Keratinocyte (primary cell): ENCODE measurements at regions not wholly inside any gene's neighbourhood (a gene's known extent, or its start where the extent isn't known, plus 50 kb on each side); places are given as distances from the start of the nearest gene placed in this dataset.

Source experiments
- DNase-seq: peaks from one replicate; pipeline ENCODE4 v3.0.0-alpha.2; 2011; ENCODE audit warnings: low read depth, missing footprints, low spot score
- FAIRE-seq: peaks from 2 replicates; lab custom pipeline; 2011; peaks lifted over from hg19 to GRCh38; lab: Jason Lieb, UNC
- H2AFZ ChIP-seq: 2 replicates; pipeline ENCODE4 v1.6.0; 2012; ENCODE audit warnings: low read length, control low read depth, inconsistent platforms; ENCODE audit not compliant: control insufficient read depth
- H3K27ac ChIP-seq: 2 replicates; pipeline ENCODE4 v1.5.1; 2011; ENCODE audit warnings: low read length; ENCODE audit not compliant: control insufficient read depth, insufficient read depth
- H3K27me3 ChIP-seq: 3 replicates; pipeline ENCODE4 v1.6.0; 2011; ENCODE audit warnings: low read length; ENCODE audit not compliant: control insufficient read depth, insufficient read depth; ENCODE audit errors: extremely low read depth
- H3K36me3 ChIP-seq, 2 experiments: 2 replicates in 1 of 2; 3 replicates in 1 of 2; pipeline ENCODE4 v1.5.1; 2011; ENCODE audit warnings: low read length in 2 of 2, mild to moderate bottlenecking in 1 of 2; ENCODE audit not compliant: control insufficient read depth in 2 of 2, insufficient read depth in 2 of 2; ENCODE audit errors: extremely low read depth in 1 of 2
- H3K4me1 ChIP-seq: 3 replicates; pipeline ENCODE4 v1.5.1; 2011; ENCODE audit warnings: low read length; ENCODE audit not compliant: control insufficient read depth, insufficient read depth; ENCODE audit errors: extremely low read depth
- H3K4me2 ChIP-seq: 3 replicates; pipeline ENCODE4 v1.6.0; 2011; ENCODE audit warnings: low read depth, low read length; ENCODE audit not compliant: control insufficient read depth, insufficient read depth; ENCODE audit errors: extremely low read depth
- H3K4me3 ChIP-seq, 3 experiments: fragments of 200-600 bp in 1 of 3; sonication (generic) in 1 of 3; 2 replicates in 2 of 3; 3 replicates in 1 of 3; pipeline ENCODE4 v1.5.1; 2011 to 2016; ENCODE audit warnings: low read length in 3 of 3, mild to moderate bottlenecking in 3 of 3, control low read depth in 2 of 3, inconsistent platforms in 1 of 3, low read depth in 1 of 3, mixed read lengths in 1 of 3, mixed run types in 1 of 3, moderate library complexity in 1 of 3; ENCODE audit not compliant: control insufficient read depth in 2 of 3, insufficient read depth in 2 of 3; ENCODE audit errors: extremely low read depth in 1 of 3
- H3K79me2 ChIP-seq: 2 replicates; pipeline ENCODE4 v1.6.0; 2012; ENCODE audit warnings: low read length; ENCODE audit not compliant: control insufficient read depth, insufficient read depth
- H3K9ac ChIP-seq: 3 replicates; pipeline ENCODE4 v1.6.0; 2011; ENCODE audit warnings: low read length; ENCODE audit not compliant: control insufficient read depth, insufficient read depth; ENCODE audit errors: extremely low read depth
- H3K9me1 ChIP-seq: 3 replicates; pipeline ENCODE4 v1.6.0; 2011; ENCODE audit warnings: low read length; ENCODE audit not compliant: control insufficient read depth, insufficient read depth; ENCODE audit errors: extremely low read depth
- H3K9me3 ChIP-seq: 2 replicates; pipeline ENCODE4 v1.5.1; 2012; ENCODE audit warnings: low read depth, low read length; ENCODE audit not compliant: control insufficient read depth
- H4K20me1 ChIP-seq: 3 replicates; pipeline ENCODE4 v1.6.0; 2011; ENCODE audit warnings: low read length; ENCODE audit not compliant: control insufficient read depth, insufficient read depth; ENCODE audit errors: extremely low read depth
- CTCF ChIP-seq, 3 experiments: IDR thresholded peaks in 1 of 3; conservative IDR thresholded peaks in 1 of 3; optimal IDR thresholded peaks in 1 of 3; 2 replicates in 2 of 3; 3 replicates in 1 of 3; pipeline versions ENCODE3 to v1.5.1; 2011; ENCODE audit warnings: low read length in 3 of 3, mild to moderate bottlenecking in 3 of 3, moderate library complexity in 2 of 3, control low read depth in 1 of 3, inconsistent platforms in 1 of 3; ENCODE audit not compliant: insufficient read depth in 2 of 3; ENCODE audit errors: extremely low read depth in 1 of 3
- EZH2 ChIP-seq: IDR thresholded peaks from one replicate; pipeline ENCODE4 v1.6.1; 2012; ENCODE audit warnings: inconsistent platforms, mild to moderate bottlenecking, low read length, moderate library complexity
- dilution Hi-C: fragments of 300-500 bp; cut with MboI; formaldehyde crosslinking; loops from one replicate; pipeline ENCODE4 v1.7.0; 2020; ENCODE audit warnings: low sequenced_read_pairs; ENCODE audit not compliant: extremely low pct_ligation_motif_present

GRCh38 chr3:146912241-146913015 is 307.3 kb upstream of the PLSCR5 start:
- DNase-seq (no peak), FAIRE-seq (no peak)
- H3K9ac ChIP-seq = no peak overlapping the region
- H3K36me3 ChIP-seq = no peaks in the 10 kb centered on the region
- no peaks in the 10 kb centered on the region for H4K20me1 ChIP-seq
- dilution Hi-C loops = no loop called here
- no peaks in the 10 kb centered on the region for H3K4me1 ChIP-seq
- no peak overlapping the region for H3K4me3 ChIP-seq
- H3K4me2 ChIP-seq = no peak overlapping the region
- H3K27me3 ChIP-seq = no peaks in the 10 kb centered on the region
- no peak overlapping the region for H3K27ac ChIP-seq
- H3K9me1 ChIP-seq = no peaks in the 10 kb centered on the region
- no peak for TF ChIP-seq CTCF (optimal IDR thresholded peaks at IDR 0.05 in 1 of 3, IDR thresholded peaks at IDR 0.05 in 1 of 3, conservative IDR thresholded peaks at IDR 0.05 in 1 of 3; ENCODE audit: extremely low read depth in 1 of 3, insufficient read depth in 2 of 3, low read length in 3 of 3)
- TF ChIP-seq EZH2 = no peak
- no peaks in the 10 kb centered on the region for H3K79me2 ChIP-seq
- H3K9me3 ChIP-seq = no peaks in the 10 kb centered on the region
- H2AFZ ChIP-seq = no peak overlapping the region

GRCh38 chr3:146903927-146904326 is 298.8 kb upstream of the PLSCR5 start:
- Histone ChIP-seq H2AFZ (no peak overlapping the region), H3K4me1 (no peaks in the 10 kb centered on the region), H3K27ac (no peak overlapping the region), H3K9me1 (no peaks in the 10 kb centered on the region), H3K79me2 (no peaks in the 10 kb centered on the region), H3K27me3 (no peaks in the 10 kb centered on the region), H3K4me3 (no peak overlapping the region), H3K9me3 (no peaks in the 10 kb centered on the region), H3K36me3 (no peaks in the 10 kb centered on the region), H3K4me2 (no peak overlapping the region), H3K9ac (no peak overlapping the region), H4K20me1 (no peaks in the 10 kb centered on the region)
- no peak for TF ChIP-seq CTCF (optimal IDR thresholded peaks at IDR 0.05 in 1 of 3, IDR thresholded peaks at IDR 0.05 in 1 of 3, conservative IDR thresholded peaks at IDR 0.05 in 1 of 3; ENCODE audit: extremely low read depth in 1 of 3, insufficient read depth in 2 of 3, low read length in 3 of 3)
- TF ChIP-seq EZH2 = no peak
- FAIRE-seq = no peak
- no peak for DNase-seq
- dilution Hi-C loops = no loop called here
